ENCODE measurements at regions not wholly inside any gene's neighbourhood (a gene's known extent, or its start where the extent isn't known, plus 50 kb on each side); places are given as distances from the start of the nearest gene placed in this dataset.

- TF ChIP-seq SETDB1 (IDR thresholded peaks at IDR 0.05; ENCODE audit: low read length) (no peak), ZFPM2 (CRISPR knock-in tag; IDR thresholded peaks at IDR 0.05) (no peak)
These were observed 261.9 kb downstream of the FOXA2 start (continued) for GRCh38 chr20:22322513-22322912.

GRCh38 chr20:22321191-22321590, 263.2 kb downstream of the FOXA2 start:
- CTCF ChIA-PET (ENCODE audit: low intra/inter-chr PET ratio): no interaction called here
- WGBS (ENCODE audit: insufficient coverage, low coverage, missing lambda C conversion rate): 0% methylated on average over 1 of the region's 1 CpG
- H3K27me3 ChIP-seq (ENCODE audit: control insufficient read depth in 2 of 2, insufficient read depth in 2 of 2, low read length in 2 of 2): no peaks in the 10 kb centered on the region
- no peak overlapping the region for H2AFZ ChIP-seq (ENCODE audit: low read depth, low read length)
- in situ Hi-C loops (cut with MboI): no loop called here
- H3K79me2 ChIP-seq (ENCODE audit: control insufficient read depth, insufficient read depth, low read length): no peaks in the 10 kb centered on the region
- no peaks in the 10 kb centered on the region for H3K36me3 ChIP-seq (ENCODE audit: control insufficient read depth, insufficient read depth, low read length)
- no peak for TF ChIP-seq CTCF (IDR thresholded peaks at IDR 0.05 in 2 of 3, conservative IDR thresholded peaks at IDR 0.05 in 1 of 3; ENCODE audit: insufficient read depth in 2 of 3, low read depth in 1 of 3, low read length in 3 of 3)
- TF ChIP-seq LCOR (CRISPR knock-in tag; IDR thresholded peaks at IDR 0.05): no peak
- TF ChIP-seq ZNF212 (CRISPR knock-in tag; IDR thresholded peaks at IDR 0.05): no peak
- no peak for TF ChIP-seq EP300 (IDR thresholded peaks at IDR 0.05; ENCODE audit: low read length)
- TF ChIP-seq IFI16 (CRISPR knock-in tag; IDR thresholded peaks at IDR 0.05): no peak
- TF ChIP-seq ZFP1 (CRISPR knock-in tag; IDR thresholded peaks at IDR 0.05): no peak
- TF ChIP-seq CHD1 (IDR thresholded peaks at IDR 0.05; ENCODE audit: low read length): no peak
- TF ChIP-seq SNRNP70 (optimal IDR thresholded peaks at IDR 0.05; ENCODE audit: low read depth, low read length): no peak
- TF ChIP-seq HDGF (IDR thresholded peaks at IDR 0.05): no peak
- no peak for TF ChIP-seq MEIS2 (IDR thresholded peaks at IDR 0.05; ENCODE audit: partially characterized antibody)
- no peak for TF ChIP-seq ZBTB1 (CRISPR knock-in tag; IDR thresholded peaks at IDR 0.05; ENCODE audit: borderline replicate concordance, low read depth)
- DNase-seq (ENCODE audit: extremely low read depth in 1 of 4, low spot score in 3 of 4) (no peak), FAIRE-seq (no peak), ATAC-seq (no peak)
- H3K4me2 ChIP-seq (ENCODE audit: insufficient read depth, low read length): no peak overlapping the region
- H3K4me1 ChIP-seq (replicated peaks in 1 of 2; ENCODE audit: control insufficient read depth in 2 of 2, insufficient read depth in 2 of 2, low read length in 2 of 2): no peaks in the 10 kb centered on the region
- no peak overlapping the region for H3K4me3 ChIP-seq
- H4K20me1 ChIP-seq (replicated peaks; ENCODE audit: control insufficient read depth, insufficient read depth, low read length): no peaks in the 10 kb centered on the region
- intact Hi-C loops (cut with micrococcal nuclease): no loop called here
- POLR2A ChIA-PET: no interaction called here
- H3K9ac ChIP-seq (ENCODE audit: insufficient read depth in 1 of 2, low read depth in 2 of 2, low read length in 2 of 2): no peak overlapping the region
- H3K9me3 ChIP-seq (replicated peaks; ENCODE audit: control insufficient read depth, insufficient read depth, low read depth, low read length): no peaks in the 10 kb centered on the region
- BruUV-seq (replicated peaks): no TSS peak
- H3K27ac ChIP-seq (ENCODE audit: extremely low read depth, low read depth, low read length): no peak overlapping the region
- H3K9me1 ChIP-seq (ENCODE audit: control insufficient read depth, insufficient read depth, low read length): no peaks in the 10 kb centered on the region

Data from K562 (cell line).